ENCODE measurements at regions not wholly inside any gene's neighbourhood (a gene's known extent, or its start where the extent isn't known, plus 50 kb on each side); places are given as distances from the start of the nearest gene placed in this dataset.

DNA sequence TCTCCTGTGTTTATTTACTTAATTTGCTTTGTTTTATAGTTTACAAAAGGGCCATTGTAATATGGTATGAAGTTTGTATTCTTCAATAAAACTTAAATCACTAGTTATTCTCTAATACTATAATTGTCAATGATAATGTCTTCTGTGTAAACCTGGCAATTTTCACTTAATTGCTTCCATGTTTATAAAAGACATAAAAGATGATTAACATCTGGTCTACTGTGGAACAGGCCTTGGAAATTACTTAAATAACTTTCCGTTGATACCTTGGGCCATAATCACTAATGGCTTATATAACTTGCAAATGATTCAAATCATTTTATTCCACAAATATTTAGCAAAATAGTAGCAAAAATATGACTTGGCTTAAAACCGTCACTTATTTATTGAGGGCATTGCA lies 743.8 kb downstream of the DSC3 start:
- DNase-seq: no peak

DNA sequence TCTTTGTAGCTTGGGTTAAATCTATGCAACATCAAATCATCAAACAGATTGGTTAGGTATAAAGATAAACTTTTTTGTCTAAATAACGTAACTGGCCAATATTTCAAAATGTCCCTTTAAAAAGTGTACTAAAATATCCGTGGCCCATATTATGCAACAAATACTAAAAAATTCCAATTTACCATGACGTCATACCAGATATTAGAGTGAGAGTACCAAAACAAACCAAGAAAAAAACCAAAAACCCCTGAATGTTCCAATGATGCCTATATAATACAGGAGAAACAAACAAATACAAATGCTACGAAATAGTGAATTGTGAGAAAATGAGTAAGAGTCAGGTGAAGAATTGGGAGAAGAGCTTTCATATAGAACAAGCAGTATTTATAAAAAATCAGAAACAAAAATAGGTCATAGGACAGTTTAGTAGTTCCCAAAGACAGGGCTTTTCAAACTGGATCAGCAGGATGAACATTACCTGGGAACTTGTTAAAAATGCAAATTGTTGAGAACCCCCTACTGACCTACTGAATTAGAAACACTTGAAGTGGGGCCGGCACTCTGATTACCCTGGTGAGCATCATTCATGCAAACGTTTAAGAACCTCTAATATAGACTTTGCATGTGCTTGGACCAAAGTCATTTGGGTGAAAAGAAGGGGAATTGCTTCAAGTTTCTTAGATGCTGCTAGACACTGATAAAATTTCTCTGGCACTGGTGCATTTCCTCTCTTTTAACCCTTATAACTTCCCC lies 753.7 kb downstream of the DSC3 start:
- DNase-seq: no peak

DNA sequence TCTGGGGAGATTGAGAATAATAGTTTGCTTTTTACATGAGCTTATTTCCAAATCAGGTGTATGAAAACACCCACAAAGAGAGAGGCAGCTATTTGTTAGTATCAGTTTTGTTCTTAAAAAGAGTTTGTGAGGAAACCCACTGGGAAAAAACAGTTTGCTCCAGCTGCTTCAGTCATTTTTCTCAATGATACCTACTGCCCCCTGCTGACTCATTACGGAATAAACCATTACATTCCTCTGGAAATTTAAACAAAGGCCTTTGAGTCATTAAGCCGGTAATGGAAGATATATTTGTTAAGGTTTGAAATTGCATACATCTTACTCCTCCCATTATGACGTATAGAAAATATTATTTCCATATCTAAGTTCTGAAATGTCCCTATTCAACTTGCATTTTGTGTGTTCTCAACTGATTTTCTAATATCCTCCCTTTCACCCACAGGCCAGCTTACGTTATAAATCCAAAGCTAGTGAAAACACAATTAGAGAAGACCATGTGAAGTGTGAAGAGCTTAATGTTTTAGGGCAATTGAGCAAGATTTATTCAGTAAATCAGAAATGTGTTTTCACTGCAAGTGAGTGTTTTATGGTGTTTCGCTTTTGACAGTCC lies 761.6 kb downstream of the DSC3 start:
- no peak for DNase-seq

DNA sequence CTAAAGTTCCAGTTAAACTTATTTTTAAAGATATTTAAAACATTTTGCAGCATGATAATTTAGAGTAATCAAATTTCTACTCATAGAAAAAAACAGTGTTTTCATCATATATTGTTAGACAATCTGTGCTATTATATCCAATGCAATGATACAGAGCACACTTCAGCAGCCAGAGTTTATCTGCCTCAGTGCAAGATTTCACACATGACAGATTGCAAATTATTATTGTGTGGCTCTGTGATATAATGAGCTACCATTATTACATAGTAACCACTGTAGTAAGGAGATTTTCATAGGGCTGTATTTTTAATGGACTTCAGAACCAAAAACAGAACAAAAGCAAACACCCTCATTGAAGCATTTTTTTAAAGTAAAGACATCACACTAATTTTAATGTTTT lies 762.4 kb downstream of the DSC3 start:
- DNase-seq: no peak

DNA sequence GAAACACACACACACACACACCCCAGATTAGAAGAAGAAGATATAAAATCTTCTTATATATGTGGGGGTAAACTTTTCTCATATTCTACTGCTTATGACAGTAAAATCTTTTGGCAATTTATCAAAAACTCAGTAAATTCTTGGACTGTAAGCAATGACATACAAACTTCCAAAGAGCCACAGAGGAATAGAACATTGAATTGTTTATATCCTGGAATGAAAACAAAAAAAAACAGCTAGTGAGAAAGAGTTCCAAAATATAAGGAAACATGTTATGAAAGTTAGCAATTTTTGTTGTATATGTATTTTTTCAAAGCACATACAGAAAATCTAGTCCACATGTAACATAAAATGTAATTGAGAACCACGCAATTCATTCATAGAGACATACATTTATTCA lies 764.9 kb downstream of the DSC3 start:
- DNase-seq: no peak

DNA sequence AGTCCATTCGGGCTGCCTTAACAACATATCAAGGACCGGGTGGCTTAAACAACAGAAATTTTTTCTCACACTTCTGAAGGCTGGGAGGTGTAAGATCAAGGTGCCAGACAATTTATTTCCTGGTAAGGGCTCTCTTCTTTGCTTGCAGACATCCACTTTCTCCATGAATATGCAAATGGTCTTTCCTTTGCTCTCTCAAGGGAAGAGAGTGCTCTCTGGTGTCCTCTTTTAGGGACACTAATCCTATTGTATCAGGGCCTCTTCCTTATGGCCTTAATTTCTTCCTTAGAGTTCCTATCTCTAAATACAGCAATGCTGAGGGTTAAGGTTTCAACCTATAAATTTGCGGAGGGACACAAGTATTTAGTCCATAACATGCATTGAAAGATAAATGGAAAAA lies 770.8 kb downstream of the DSC3 start:
- no peak for DNase-seq

DNA sequence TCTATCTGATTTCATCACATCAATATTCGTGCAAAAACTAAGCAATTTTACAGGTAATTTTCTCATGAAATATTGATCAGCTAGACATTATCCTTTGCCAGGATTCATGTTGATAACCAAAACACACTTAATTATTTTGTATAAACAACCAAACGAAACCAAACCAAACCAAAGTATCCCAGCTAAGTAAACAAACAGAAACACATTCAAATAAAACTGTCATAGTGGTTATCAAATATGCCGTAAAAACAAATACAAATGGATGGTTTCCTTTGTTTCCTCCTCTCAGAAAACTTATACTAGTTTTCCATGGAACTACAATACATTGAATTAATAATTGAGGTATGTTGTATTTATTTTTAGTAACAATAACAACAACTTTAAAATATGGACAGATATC lies 777.4 kb downstream of the DSC3 start:
- no peak for DNase-seq

DNA sequence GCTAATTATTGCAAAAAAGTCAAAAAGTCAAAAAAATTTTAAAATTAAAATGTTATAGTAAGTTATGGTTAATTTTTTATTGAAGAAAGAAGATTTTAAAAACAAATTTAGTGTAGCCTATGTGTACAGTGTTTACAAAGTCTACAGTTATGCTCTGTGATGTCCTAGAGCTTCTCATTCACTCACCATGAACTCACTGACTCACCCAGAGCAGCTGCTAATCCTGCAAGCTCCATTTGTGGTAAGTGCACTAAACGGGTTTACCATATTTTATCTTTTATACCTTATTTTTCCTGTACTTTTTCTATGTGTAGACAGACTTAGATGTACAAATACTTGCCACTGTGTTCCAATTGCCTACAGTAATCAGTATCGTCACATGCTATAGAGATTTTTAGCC lies 788.2 kb downstream of the DSC3 start:
- DNase-seq: no peak

DNA sequence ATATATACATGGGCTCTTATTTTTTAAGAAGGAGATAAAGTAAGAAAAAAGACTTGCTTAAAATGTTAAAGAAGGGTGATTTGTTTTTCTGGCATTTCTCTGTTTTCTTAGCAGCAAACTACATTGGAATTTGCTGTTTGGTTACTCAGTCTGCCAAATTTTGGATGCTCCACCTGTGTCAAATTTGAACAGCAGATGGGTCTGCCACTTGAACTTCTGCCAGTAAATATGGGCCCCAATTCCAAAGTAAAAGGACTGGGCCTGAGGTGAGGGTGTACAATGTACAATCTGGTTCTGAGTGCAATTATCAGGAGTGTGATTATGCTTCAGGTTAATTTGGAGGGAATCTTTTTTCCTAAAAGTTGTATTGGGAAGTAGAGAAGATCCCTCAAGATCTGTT lies 794.5 kb downstream of the DSC3 start:
- no peak for DNase-seq

DNA sequence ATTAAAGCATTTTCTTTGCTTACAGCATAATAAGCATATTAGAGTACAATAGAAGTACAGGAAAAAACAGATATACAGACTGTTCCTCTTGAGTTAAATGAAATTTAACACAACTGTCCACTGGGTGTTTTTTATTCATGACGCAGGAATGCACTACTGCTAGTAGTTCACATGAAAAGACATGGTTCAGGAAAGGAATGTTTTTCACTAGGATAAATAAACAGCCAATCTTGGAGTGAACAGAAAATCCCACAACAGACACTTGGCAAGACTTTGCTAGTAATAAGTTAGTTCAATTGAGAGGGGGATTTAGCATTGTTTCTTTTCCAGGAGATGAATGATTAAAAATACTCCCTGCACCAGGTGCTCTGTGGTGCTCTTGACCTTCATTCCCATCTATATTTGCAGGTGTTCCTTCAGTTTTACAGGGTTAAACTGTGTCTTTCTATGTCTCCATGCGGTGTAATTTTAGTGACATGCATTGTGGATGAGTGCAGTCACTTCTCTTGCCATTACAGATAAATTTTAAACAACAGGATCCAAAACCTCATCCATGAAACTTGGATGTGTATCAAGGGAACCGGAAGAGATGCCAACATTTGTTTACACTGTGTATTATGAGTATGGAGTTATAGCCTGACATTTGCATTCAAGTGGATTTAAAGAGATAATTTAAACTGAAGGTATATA lies 796.6 kb downstream of the DSC3 start:
- no peak for DNase-seq

DNA sequence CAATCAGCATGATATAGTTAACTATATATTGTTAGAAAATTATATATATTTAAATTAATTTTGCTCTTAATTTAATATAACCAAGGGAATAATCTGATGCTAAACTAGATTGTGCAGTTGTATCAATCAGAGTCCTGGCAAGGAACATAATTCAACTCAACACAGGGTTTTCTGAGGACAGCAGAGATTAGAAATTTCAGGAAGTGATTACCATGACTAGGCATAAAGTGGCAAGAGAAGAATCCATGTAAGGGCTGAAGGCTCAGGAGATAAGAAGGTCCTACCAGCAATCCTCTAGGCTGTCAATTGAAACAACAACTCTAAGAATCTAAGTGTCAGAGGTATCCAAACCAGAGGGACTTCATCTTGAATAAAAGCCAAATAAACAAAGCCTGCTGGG lies 807.8 kb downstream of the DSC3 start:
- no peak for DNase-seq

DNA sequence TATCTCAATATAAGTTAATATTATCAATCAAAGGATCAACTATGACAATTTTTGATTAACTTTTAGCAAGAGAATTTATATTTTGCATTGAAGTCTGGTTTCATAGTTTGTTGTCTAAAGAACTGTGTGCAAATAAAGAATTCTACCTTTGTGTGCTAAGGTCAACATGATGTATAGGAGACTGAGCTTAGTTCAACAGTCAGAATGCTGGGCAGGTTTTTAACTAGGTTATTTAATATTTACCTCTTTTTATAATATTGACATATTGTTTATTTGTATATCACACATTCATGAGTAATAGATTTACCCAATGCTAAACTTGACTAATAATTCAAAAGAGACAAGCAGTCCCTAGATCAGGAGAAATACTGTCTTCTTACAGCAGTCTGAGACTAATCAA lies 831.4 kb downstream of the DSC3 start:
- no peak for DNase-seq

DNA sequence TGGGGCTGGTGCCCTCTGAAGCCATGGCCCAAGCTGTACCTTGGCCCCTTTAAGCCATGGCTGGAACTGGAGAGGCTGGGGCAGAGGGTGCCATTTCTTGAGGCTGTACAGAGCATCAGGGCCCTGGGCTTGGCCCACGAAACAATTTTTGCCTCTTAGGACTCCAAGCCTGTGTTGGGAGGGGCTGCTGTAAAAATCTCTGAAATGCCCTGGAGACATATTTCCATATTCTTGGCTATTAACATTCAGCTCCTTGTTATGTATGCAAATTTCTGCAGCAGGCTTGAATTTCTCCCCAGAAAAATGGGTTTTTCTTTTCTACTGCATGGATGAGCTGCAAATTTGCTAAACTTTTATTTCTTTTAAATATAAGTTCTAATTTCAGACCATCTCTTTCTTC lies 834.0 kb downstream of the DSC3 start:
- no peak for DNase-seq

DNA sequence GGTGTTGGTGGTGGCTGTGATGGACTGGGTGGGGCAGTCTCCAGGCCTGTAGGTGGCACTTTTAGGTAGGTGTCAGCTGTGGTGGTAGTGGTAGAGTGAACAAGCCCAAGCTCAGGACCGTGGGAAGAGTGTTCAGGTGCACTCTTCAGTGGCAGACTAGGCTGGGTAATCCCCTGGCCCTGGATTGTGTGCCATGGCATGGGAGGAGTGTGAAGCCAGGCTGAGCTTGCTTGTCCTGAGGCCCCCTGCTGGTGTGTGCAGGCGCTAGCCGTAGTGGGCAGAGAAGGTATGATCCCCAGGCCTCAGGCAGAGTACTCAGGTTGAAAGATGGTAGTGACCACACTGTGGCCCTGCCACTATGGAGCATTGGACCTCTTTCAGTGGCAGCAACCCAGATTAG lies 850.3 kb downstream of the DSC3 start:
- no peak for DNase-seq

DNA sequence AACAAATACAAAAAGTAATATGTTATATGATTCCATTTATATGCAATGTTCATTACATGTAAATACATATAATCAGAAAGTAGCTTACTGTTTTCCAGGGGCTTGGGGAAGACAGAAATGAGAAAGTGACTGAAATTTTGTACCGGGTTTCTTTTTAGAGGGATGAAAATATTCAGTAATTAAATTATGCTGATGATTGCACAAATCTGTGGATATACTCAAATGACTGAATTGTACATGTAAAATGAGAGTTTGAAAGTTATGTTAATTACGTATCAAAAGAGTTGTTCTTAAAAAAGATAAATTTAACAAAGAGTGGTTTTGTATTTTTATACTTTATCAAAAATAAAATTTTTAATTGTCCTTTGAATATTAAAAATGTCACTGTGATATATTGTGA lies 856.3 kb downstream of the DSC3 start:
- DNase-seq: no peak

DNA sequence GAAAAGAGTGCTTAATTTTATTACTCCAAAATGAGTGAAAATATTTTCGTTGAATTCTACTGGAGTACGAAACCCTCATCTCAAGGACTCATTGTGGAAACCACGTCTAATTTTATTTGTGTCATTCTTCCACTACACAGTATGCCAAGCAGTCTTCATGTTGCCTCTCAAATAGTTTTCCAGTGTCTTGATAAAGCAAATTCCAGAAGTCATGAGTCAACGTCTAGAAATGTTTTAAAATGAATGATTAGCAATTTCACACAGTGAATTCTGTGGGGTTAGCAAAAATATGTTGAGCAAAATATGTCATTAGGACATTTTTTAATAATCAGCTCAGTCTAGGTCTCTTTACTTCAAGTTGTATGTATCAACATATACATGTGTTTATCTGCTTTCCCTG lies 865.5 kb downstream of the DSC3 start:
- no peak for DNase-seq

DNA sequence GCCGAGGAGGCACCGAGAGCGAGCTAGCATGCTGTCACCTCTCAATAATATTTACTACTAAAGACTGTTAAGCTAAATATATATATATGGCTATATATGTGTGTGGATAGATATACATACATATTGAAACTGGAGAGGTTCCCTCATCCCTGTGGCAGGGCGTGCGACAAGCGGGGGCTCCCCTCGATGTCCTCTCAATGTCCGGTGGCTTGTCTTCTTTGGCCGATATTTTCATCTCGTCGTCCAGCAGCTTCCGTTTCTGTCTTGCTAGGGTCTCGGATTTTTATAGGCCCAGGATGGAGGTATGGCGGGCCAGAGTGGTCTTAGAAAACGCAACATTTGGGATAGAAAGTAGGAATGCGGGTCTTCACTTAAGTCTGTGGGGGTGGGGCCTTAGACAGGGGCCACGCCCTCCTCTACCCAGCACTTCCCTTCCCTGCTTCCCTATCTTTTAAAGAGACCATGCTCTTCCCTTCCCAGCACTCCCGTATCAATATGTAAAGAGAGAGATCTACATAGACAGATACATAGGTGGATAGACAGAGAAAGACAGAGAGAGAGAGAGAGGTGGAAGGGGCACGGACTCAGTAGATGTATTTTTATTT lies 866.8 kb downstream of the DSC3 start:
- DNase-seq: no peak

DNA sequence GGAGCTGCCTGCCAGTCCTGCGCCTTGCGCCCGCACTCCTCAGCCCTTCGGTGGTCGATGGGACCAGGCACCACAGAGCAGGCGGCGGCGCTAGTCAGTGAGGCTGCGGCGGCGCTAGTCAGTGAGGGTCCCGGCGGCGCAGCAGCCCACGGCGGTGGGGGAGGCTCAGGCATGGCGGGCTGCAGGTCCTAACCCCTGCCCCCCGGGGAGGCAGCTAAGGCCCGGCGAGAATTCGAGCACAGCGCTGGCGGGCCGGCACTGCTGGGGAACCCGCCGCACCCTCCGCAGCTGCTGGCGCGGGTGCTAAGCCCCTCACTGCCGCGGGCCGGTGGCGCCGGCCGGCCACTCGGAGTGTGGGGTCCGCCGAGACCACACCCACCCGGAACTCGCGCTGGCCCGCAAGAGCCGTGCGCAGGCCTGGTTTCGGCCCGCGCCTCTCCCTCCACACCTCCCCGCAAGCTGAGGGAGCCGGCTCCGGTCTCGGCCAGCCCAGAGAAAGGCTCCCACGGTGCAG lies 867.4 kb downstream of the DSC3 start:
- DNase-seq: no peak

DNA sequence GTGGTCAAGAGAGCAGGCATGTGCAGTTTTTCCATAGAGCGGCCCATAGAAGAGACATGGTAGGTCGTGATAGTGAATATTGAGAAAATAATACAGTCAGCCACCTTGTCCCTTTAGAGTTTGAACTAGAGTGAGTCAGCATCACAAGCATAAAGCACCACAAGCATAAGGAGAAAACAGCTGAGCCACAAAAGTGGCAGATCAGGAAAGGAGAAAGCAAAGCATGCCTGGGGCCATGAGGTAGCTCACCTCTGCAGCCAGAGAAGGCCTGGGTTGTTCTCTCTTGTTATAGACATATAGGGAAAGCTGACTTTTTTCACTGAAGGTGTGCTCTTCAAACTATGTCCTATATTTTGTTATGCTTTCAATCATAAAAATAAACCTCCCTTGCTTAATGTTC lies 879.0 kb downstream of the DSC3 start:
- no peak for DNase-seq

DNA sequence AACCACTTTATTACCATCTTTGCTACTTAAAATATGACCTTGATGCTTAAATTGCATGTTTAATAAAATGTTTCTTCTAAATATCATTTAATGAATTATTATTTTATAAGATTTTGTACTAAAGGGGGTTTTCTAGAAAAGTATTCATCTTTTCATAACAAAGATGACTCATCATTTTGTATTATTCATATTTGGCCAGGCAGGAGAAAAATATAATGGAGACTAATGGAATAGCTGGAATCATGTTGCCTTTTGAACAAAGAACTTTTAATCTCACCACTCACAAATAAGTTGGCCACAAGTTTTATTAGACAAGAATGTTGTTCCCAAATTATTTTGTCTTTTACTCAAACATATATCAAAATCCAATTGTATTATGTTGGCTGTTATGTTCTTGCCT lies 882.4 kb downstream of the DSC3 start:
- no peak for DNase-seq

DNA sequence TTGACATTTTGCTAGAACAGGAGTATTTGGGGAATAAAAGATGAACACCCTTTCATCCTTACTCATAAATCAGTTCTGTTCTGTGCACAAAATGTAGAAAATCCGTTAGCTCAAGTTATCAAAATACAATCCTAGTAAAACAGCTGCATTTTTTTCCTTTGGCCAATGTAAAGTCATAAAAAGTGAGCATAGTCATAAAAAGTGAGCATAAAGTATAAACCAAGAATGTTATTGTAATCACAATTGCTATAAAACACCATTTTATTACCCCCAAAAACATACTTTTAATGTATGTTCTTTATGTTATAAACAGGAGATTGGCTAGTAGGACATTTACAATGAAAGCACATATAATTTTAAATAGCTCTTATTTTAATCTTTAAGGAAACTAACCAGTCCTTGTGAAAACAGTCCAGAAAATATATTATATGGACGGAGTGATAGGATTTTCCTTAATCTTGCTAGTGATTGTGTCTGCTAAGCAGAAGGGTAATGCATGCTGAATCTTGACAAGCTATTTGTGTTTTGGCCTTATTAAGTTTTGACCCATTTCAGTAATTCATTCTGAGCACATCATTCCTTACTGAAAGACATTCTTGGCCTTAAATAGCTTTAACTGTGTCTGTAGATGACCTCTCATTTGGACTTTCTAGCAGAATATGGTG lies 891.8 kb downstream of the DSC3 start:
- no peak for DNase-seq

DNA sequence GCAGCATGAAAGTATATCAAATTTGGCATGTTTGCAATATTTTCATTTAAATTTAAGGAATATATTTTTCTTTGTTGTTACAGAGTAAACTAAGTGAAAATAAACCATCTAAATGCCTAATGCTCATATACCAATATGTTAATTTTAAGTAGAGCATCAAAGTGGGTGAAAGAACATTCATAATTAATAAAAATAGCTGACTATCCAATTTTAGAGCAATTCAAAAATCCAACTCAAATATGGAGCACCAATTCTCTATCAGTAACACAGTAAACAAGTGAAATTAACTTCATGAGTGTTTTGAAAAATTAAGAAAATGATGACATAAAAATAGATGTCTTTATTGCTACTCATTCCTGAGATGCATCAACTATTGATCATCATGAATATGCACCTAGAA lies 893.0 kb downstream of the DSC3 start:
- DNase-seq: no peak

DNA sequence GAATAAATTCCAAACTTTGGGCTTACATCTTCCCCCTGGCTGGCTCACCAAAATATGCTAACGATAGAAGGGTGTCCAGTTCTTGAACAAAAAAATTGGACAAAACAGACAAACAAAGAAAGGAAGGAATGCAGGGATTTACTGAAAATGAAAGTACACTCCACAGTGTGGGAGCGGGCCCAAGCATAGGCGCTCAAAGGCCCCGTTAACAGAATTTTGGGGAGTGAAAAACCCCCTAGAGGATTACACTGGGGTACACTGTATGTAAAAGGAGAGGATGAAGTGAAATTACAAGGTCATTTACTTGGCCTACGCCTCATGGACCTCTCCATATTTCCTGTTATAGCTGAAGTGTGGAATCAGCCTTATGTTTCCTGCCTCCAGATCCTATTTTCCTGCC lies 899.7 kb downstream of the DSC3 start:
- DNase-seq: no peak
